Mesendoderm (in vitro differentiated cells): ENCODE measurements at regions not wholly inside any gene's neighbourhood (a gene's known extent, or its start where the extent isn't known, plus 50 kb on each side); places are given as distances from the start of the nearest gene placed in this dataset.
A peak's percentile ranks its signal among the peaks of the same experiment; 100 is the strongest.

Experiments used
- DNase-seq: peaks from one replicate; pipeline ENCODE4 v3.0.0; 2013
- H2AK5ac ChIP-seq: 2 replicates; pipeline ENCODE4 v1.6.1; 2013; ENCODE audit warnings: low read length, inconsistent platforms
- H2BK120ac ChIP-seq: 2 replicates; pipeline ENCODE4 v1.6.1; 2013; ENCODE audit warnings: low read depth, mild to moderate bottlenecking, low read length, moderate library complexity, mixed read lengths
- H2BK15ac ChIP-seq: replicated peaks from 2 replicates; pipeline ENCODE4 v1.6.1; 2013; ENCODE audit warnings: low read depth, mild to moderate bottlenecking, moderate library complexity
- H2BK5ac ChIP-seq: 2 replicates; pipeline ENCODE4 v1.6.1; 2013; ENCODE audit warnings: low read length, inconsistent platforms
- H3K18ac ChIP-seq: 2 replicates; pipeline ENCODE4 v1.6.1; 2013; ENCODE audit warnings: mild to moderate bottlenecking, low read length, mixed read lengths
- H3K23ac ChIP-seq: one replicate; pipeline ENCODE4 v1.6.1; 2013; ENCODE audit warnings: low read length
- H3K27ac ChIP-seq: 2 replicates; pipeline ENCODE4 v1.5.1; 2013; ENCODE audit warnings: low read depth, mild to moderate bottlenecking, inconsistent platforms, low read length, moderate library complexity
- H3K27me3 ChIP-seq: 2 replicates; pipeline ENCODE4 v1.6.1; 2013; ENCODE audit warnings: low read length, control low read depth, mild to moderate bottlenecking, inconsistent platforms; ENCODE audit not compliant: insufficient read depth, poor library complexity
- H3K36me3 ChIP-seq: 2 replicates; pipeline ENCODE4 v1.6.1; 2013; ENCODE audit warnings: low read length, inconsistent platforms; ENCODE audit not compliant: control insufficient read depth, insufficient read depth
- H3K4ac ChIP-seq: one replicate; pipeline ENCODE4 v1.6.1; 2013; ENCODE audit warnings: low read depth, mild to moderate bottlenecking, low read length, moderate library complexity
- H3K4me1 ChIP-seq: 2 replicates; pipeline ENCODE4 v1.6.1; 2013; ENCODE audit warnings: low read depth, low read length, inconsistent platforms; ENCODE audit not compliant: control insufficient read depth
- H3K4me2 ChIP-seq: 2 replicates; pipeline ENCODE4 v1.6.1; 2013; ENCODE audit warnings: low read length
- H3K4me3 ChIP-seq: 2 replicates; pipeline ENCODE4 v1.5.1; 2013; ENCODE audit warnings: mild to moderate bottlenecking, low read length
- H3K56ac ChIP-seq: one replicate; pipeline ENCODE4 v1.6.1; 2013; ENCODE audit warnings: low read length
- H3K79me1 ChIP-seq: 2 replicates; pipeline ENCODE4 v1.6.1; 2013; ENCODE audit warnings: low read length, inconsistent platforms
- H3K79me2 ChIP-seq: 2 replicates; pipeline ENCODE4 v1.6.1; 2013; ENCODE audit warnings: mild to moderate bottlenecking, low read length; ENCODE audit not compliant: control insufficient read depth, insufficient read depth
- H3K9ac ChIP-seq: 2 replicates; pipeline ENCODE4 v1.6.1; 2013; ENCODE audit warnings: low read length, inconsistent platforms
- H4K5ac ChIP-seq: one replicate; pipeline ENCODE4 v1.6.1; 2013; ENCODE audit warnings: low read length
- H4K8ac ChIP-seq: one replicate; pipeline ENCODE4 v1.6.1; 2013; ENCODE audit warnings: low read depth, mild to moderate bottlenecking, control low read depth, low read length, moderate library complexity
- WGBS: extraction: QIAGEN DNeasy Blood & Tissue Kit; methylation state at CpG from one replicate; pipeline ENCODE4 v1.1.7; 2013; ENCODE audit warnings: low lambda C conversion rate, missing lambda C conversion rate; ENCODE audit not compliant: insufficient coverage; ENCODE audit errors: extremely low coverage; 5-methylcytosine and 5-hydroxymethylcytosine counted together

DNA sequence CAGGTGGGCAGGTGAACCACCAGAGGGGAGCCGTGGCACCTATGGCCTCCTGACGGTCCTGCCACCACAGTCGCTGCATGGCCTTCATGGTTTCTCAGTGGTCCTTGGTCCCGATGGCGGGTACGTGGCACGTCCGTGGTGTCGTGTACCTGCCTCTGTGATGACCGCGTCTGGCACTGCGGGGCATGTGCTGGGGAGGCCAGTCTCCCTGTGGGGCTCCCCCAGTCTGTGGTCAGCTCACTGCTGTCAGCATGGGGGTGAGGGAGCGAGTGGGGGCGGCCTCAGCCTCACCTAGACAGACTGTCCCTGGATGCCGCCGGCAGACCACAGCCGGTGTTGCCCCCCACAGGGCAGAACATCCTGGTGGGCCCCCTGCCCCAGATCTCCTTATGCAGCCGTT is 267.2 kb downstream of the SEC23A start:
- Histone ChIP-seq H3K23ac (no peak overlapping the region), H3K4me2 (no peak overlapping the region), H2BK5ac (no peak overlapping the region), H3K4me1 (no peaks in the 10 kb centered on the region), H3K36me3 (no peaks in the 10 kb centered on the region), H4K8ac (no peak overlapping the region), H2BK120ac (no peak overlapping the region), H3K79me1 (no peaks in the 10 kb centered on the region), H3K27ac (no peak overlapping the region), H3K4ac (no peak overlapping the region), H3K18ac (no peak overlapping the region), H3K4me3 (no peak overlapping the region), H2BK15ac (no peak overlapping the region), H3K9ac (no peak overlapping the region), H3K56ac (no peak overlapping the region), H3K79me2 (no peaks in the 10 kb centered on the region), H3K27me3 (no peaks in the 10 kb centered on the region), H2AK5ac (no peak overlapping the region), H4K5ac (no peak overlapping the region)
- no peak for DNase-seq
- WGBS: no CpG with 5 or more reads among the region's 18 CpGs

DNA sequence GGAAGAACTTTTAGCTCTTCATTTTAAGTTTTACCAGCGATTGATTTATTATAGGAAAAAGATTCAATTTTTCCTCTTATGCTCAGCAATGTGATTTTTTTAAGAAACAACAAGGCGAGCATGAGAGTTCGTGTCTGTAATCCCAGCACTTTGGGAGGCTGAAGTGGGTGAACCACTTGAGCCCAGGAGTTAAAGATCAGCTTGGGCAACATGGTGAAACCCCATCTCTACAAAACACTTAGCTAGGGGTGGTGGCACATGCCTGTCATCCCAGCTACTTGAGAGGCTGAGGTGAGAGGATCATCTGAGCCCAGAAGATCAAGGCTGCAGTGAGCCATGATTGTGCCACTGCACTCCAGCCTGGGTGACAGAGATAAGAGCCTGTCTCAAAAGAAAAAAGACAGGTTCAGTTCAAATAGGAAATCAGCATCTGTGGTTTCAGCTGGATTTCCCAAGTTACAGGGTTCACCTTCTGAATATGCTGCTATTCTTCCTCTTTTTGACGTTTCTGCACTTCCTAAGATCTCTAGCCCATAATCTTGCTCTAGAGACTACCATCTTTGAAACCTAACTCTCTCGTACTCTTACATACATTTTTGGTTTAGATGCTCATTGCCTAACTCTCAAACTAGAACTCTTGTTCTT is 274.7 kb downstream of the SEC23A start:
- H3K4me3 ChIP-seq: no peak overlapping the region

DNA sequence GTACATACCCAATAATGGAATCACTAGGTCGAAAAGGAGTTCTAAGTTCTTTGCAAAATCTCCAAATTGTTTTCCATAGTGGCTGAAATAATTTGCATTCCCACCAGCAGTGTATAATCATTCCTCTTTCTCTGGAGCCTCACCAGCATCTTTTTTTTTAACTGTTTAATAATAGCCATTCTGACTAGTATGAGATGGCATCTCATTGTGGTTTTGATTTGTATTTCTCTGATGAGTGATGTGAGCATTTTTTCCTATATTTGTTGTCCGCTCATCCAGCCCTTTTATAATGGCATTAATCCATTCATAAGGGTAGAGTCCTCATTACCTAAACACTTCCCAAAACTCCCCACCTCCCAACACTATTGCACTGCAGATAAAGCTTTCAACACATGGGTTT is 278.3 kb downstream of the SEC23A start:
- H3K4ac ChIP-seq: no peak overlapping the region
- no peaks in the 10 kb centered on the region for H3K79me2 ChIP-seq
- no peaks in the 10 kb centered on the region for H3K79me1 ChIP-seq
- H3K23ac ChIP-seq: no peak overlapping the region
- no peaks in the 10 kb centered on the region for H3K27me3 ChIP-seq
- DNase-seq: no peak
- no peak overlapping the region for H3K4me3 ChIP-seq
- H2AK5ac ChIP-seq: no peak overlapping the region
- no peaks in the 10 kb centered on the region for H3K36me3 ChIP-seq
- H2BK5ac ChIP-seq: no peak overlapping the region
- no peak overlapping the region for H2BK15ac ChIP-seq
- WGBS: no CpG with 5 or more reads among the region's 2 CpGs
- no peak overlapping the region for H4K5ac ChIP-seq
- no peak overlapping the region for H3K27ac ChIP-seq
- H3K18ac ChIP-seq: no peak overlapping the region
- H3K4me1 ChIP-seq: no peaks in the 10 kb centered on the region
- H3K4me2 ChIP-seq: no peak overlapping the region
- H2BK120ac ChIP-seq: no peak overlapping the region
- no peak overlapping the region for H3K56ac ChIP-seq
- H3K9ac ChIP-seq: no peak overlapping the region
- no peak overlapping the region for H4K8ac ChIP-seq

More for the DNA sequence above, 274.7 kb downstream of the SEC23A start:
- Histone ChIP-seq H3K79me2 (no peaks in the 10 kb centered on the region), H3K23ac (no peak overlapping the region), H3K27ac (no peak overlapping the region), H2BK120ac (no peak overlapping the region), H4K5ac (no peak overlapping the region), H2BK15ac (no peak overlapping the region), H3K79me1 (no peaks in the 10 kb centered on the region), H3K4me1 (no peaks in the 10 kb centered on the region), H4K8ac (no peak overlapping the region), H3K27me3 (no peaks in the 10 kb centered on the region), H2BK5ac (no peak overlapping the region), H3K4ac (no peak overlapping the region), H3K4me2 (no peak overlapping the region), H3K36me3 (no peaks in the 10 kb centered on the region), H2AK5ac (no peak overlapping the region), H3K56ac (no peak overlapping the region), H3K9ac (no peak overlapping the region), H3K18ac (no peak overlapping the region)
- WGBS: no CpG with 5 or more reads among the region's 5 CpGs
- DNase-seq: no peak

DNA sequence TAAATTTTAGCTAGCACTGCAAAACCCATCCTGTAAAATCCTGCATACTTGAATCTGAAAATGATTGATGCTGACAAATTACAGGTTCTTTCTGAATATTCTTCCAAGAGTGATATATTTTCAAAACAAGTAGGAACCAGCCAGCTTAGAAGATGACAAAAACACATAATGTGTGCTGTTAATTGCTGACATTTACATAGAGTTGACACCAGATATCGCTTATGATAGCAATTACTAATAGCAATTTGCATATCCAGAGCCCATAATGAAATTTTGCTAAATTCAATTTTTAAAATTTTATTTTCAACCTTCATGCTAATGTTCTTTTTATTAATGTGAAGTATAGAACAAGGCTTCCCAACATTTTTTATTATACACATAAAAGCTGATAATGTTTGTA is 284.5 kb downstream of the SEC23A start:
- WGBS: no CpG with 5 or more reads among the region's 1 CpG
- no peak overlapping the region for H2AK5ac ChIP-seq
- no peaks in the 10 kb centered on the region for H3K27me3 ChIP-seq
- no peak overlapping the region for H3K4me3 ChIP-seq
- H3K79me1 ChIP-seq: no peaks in the 10 kb centered on the region
- H4K8ac ChIP-seq: no peak overlapping the region
- H3K4ac ChIP-seq: no peak overlapping the region
- H3K27ac ChIP-seq: no peak overlapping the region
- H2BK5ac ChIP-seq: no peak overlapping the region
- H2BK15ac ChIP-seq: no peak overlapping the region
- H3K56ac ChIP-seq: no peak overlapping the region
- H3K4me2 ChIP-seq: no peak overlapping the region
- H2BK120ac ChIP-seq: no peak overlapping the region
- no peak overlapping the region for H4K5ac ChIP-seq
- no peak overlapping the region for H3K23ac ChIP-seq
- DNase-seq: no peak
- H3K36me3 ChIP-seq: no peaks in the 10 kb centered on the region
- H3K9ac ChIP-seq: no peak overlapping the region
- no peaks in the 10 kb centered on the region for H3K79me2 ChIP-seq
- no peaks in the 10 kb centered on the region for H3K4me1 ChIP-seq
- H3K18ac ChIP-seq: no peak overlapping the region

DNA sequence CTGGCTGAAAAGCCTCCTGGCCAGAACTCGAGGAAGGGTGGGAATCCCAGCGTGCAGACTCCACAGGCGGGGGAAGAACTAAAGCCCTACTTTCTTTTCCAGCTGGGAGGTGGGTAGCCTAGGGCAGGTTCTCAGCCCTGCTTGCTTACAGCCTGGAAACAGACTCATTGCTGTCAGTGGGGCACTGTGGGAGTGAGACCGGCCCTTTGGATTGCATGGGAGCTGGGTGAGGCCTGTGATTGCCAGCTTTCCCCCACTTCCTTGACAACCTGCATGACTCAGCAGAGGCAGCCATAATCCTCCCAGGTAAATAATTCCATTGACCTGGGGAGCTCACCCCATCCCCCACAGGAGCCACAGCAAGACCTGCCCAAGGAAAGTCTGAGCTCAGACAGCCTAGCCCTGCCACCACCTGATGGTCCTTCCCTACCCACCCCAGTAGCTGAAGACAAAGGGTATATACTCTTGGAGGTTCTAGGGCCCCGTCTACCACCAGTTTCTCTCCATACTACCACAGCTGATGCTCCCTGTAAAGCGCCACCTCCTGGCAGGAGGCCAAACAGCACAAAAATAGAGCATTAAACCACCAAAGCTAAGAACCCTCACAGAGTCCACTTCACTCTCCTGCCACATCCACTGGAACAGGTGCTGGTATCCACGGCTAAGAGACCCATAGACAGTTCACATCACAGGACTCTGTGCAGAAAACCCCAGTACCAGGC is 294.1 kb downstream of the SEC23A start:
- WGBS: no CpG with 5 or more reads among the region's 7 CpGs
- Histone ChIP-seq H3K4me2 (no peak overlapping the region), H2BK15ac (no peak overlapping the region), H3K18ac (no peak overlapping the region), H3K56ac (peak overlapping the region; percentile 31), H3K36me3 (no peaks in the 10 kb centered on the region), H3K27me3 (no peaks in the 10 kb centered on the region), H3K4me3 (no peak overlapping the region), H3K9ac (no peak overlapping the region), H3K79me2 (no peaks in the 10 kb centered on the region), H3K4me1 (no peaks in the 10 kb centered on the region), H3K27ac (peak overlapping the region; percentile 65), H4K8ac (no peak overlapping the region), H2BK120ac (no peak overlapping the region), H3K79me1 (no peaks in the 10 kb centered on the region), H4K5ac (no peak overlapping the region), H2BK5ac (no peak overlapping the region), H2AK5ac (no peak overlapping the region), H3K4ac (no peak overlapping the region), H3K23ac (no peak overlapping the region)
- DNase-seq: peak; percentile 53
